Dedifferentiated amniotic fluid mesenchymal stem cell (primary cell): ENCODE measurements at regions not wholly inside any gene's neighbourhood (a gene's known extent, or its start where the extent isn't known, plus 50 kb on each side); places are given as distances from the start of the nearest gene placed in this dataset.

Experiments
- DNase-seq: peaks from one replicate; pipeline ENCODE4 v3.0.0-alpha.2; 2016; ENCODE audit errors: extremely low spot score

GRCh38 chr14:36465178-36465577, 54.9 kb downstream of the NKX2-1 start:
- DNase-seq, result no peak

- DNase-seq, result no peak
These were observed 57.1 kb downstream of the NKX2-1 start for GRCh38 chr14:36462890-36463289.

- DNase-seq, result no peak
These were observed 64.8 kb downstream of the NKX2-1 start for GRCh38 chr14:36455241-36455627.

- DNase-seq, result no peak
These were observed 65.3 kb downstream of the NKX2-1 start for GRCh38 chr14:36454599-36455240.

- no peak for DNase-seq
These were observed 67.2 kb downstream of the NKX2-1 start for GRCh38 chr14:36452860-36453259.

- no peak for DNase-seq
These were observed 68.5 kb downstream of the NKX2-1 start for GRCh38 chr14:36451310-36452065.

- no peak for DNase-seq
These were observed 69.5 kb downstream of the NKX2-1 start for GRCh38 chr14:36450550-36450949.

GRCh38 chr14:36449903-36450302, 70.1 kb downstream of the NKX2-1 start:
- DNase-seq, result no peak

- no peak for DNase-seq
These were observed 76.7 kb downstream of the NKX2-1 start for GRCh38 chr14:36443374-36443773.

GRCh38 chr14:36442824-36443241, 77.2 kb downstream of the NKX2-1 start:
- DNase-seq, result no peak

- no peak for DNase-seq
These were observed 78.7 kb downstream of the NKX2-1 start for GRCh38 chr14:36441283-36441682.

- DNase-seq, result no peak
These were observed 80.3 kb downstream of the NKX2-1 start for GRCh38 chr14:36439766-36440165.

GRCh38 chr14:36438883-36439282, 81.1 kb downstream of the NKX2-1 start:
- DNase-seq, result no peak

GRCh38 chr14:36430662-36431084, 89.4 kb downstream of the NKX2-1 start:
- no peak for DNase-seq

- DNase-seq, result no peak
These were observed 89.9 kb downstream of the NKX2-1 start for GRCh38 chr14:36430169-36430568.

GRCh38 chr14:36429692-36430091, 90.3 kb downstream of the NKX2-1 start:
- DNase-seq, result no peak

- DNase-seq, result no peak
These were observed 91.7 kb downstream of the NKX2-1 start for GRCh38 chr14:36428350-36428749.

- DNase-seq, result no peak
These were observed 93.2 kb downstream of the NKX2-1 start for GRCh38 chr14:36426836-36427235.

GRCh38 chr14:36426113-36426512, 93.9 kb downstream of the NKX2-1 start:
- DNase-seq, result no peak

- DNase-seq, result no peak
These were observed 95.4 kb downstream of the NKX2-1 start for GRCh38 chr14:36424478-36425102.

GRCh38 chr14:36423430-36423829, 96.6 kb downstream of the NKX2-1 start:
- no peak for DNase-seq

- no peak for DNase-seq
These were observed 99.8 kb upstream of the MBIP start for GRCh38 chr14:36420149-36420687.

- no peak for DNase-seq
These were observed 98.5 kb upstream of the MBIP start for GRCh38 chr14:36418937-36419336.
